ENCODE measurements at regions not wholly inside any gene's neighbourhood (a gene's known extent, or its start where the extent isn't known, plus 50 kb on each side); places are given as distances from the start of the nearest gene placed in this dataset.

- H3K27ac ChIP-seq, result no peak overlapping the region
- TF ChIP-seq CTCF (conservative IDR thresholded peaks at IDR 0.05; ENCODE audit: low read depth), result no peak
- ChIA-PET CTCF (no interaction called here), POLR2A (ENCODE audit: low non-redundant PET) (no interaction called here)
- DNase-seq (ENCODE audit: low spot score), result no peak
These were observed 53.7 kb upstream of the CNTN5 start for GRCh38 chr11:98967005-98967404.

All from RWPE1 (cell line).